Memory B cell (primary cell): ENCODE measurements at regions not wholly inside any gene's neighbourhood (a gene's known extent, or its start where the extent isn't known, plus 50 kb on each side); places are given as distances from the start of the nearest gene placed in this dataset.
"Not testable (repeated sequence)": the region's sequence is repeated elsewhere in the genome, so short reads cannot be mapped to it uniquely, and the experiment has no call there.

ENCODE experiments used
- ATAC-seq: fragments of 150-1000 bp; cut with Tn5 transposase; 2 replicates; pipeline ENCODE4 v1.10.0; 2021; ENCODE audit warnings: low read depth, mild to moderate bottlenecking, moderate library complexity
- DNase-seq, 2 donors: peaks; one replicate each; pipeline ENCODE4 v3.0.0; 2022; ENCODE audit warnings: low spot score in 2 of 2
- H3K27ac Mint-ChIP-seq: one replicate; pipeline ENCODE4 v1.8.0; 2022; ENCODE audit warnings: mild to moderate bottlenecking, moderate library complexity, mixed read lengths
- H3K27me3 Mint-ChIP-seq: one replicate; pipeline ENCODE4 v1.8.0; 2022; ENCODE audit warnings: mixed read lengths
- H3K36me3 Mint-ChIP-seq: one replicate; pipeline ENCODE4 v1.8.0; 2022; ENCODE audit warnings: mild to moderate bottlenecking, mixed read lengths
- H3K4me1 Mint-ChIP-seq: one replicate; pipeline ENCODE4 v1.8.0; 2022; ENCODE audit warnings: mixed read lengths
- H3K4me3 Mint-ChIP-seq: one replicate; pipeline ENCODE4 v1.8.0; 2022; ENCODE audit warnings: mild to moderate bottlenecking, moderate library complexity, mixed read lengths
- H3K9me3 Mint-ChIP-seq: one replicate; pipeline ENCODE4 v1.8.0; 2022; ENCODE audit warnings: mixed read lengths

DNA sequence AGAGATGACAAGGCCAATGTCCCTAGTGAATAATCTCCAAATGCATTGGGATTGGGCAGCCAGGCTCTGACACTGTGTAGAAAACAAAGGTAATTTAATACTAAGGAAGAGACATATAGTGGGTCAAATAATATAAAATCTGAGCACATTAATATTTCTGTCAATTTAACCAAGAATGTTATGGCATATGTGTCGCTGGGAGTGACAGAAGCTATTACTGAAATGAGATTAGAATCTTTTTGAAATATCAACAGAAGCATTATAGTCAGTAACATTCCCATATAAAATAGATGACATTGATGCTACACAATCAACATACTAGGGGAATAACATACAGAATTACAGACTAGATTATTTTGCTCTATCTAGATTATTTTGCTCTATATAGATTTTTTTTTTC, 114.0 kb downstream of the BLID start:
- H3K4me1 Mint-ChIP-seq, result no peaks in the 10 kb centered on the region
- DNase-seq (no peak), ATAC-seq (no peak)
- no peaks in the 10 kb centered on the region for H3K36me3 Mint-ChIP-seq
- H3K4me3 Mint-ChIP-seq, result no peak overlapping the region
- no peaks in the 10 kb centered on the region for H3K9me3 Mint-ChIP-seq
- H3K27me3 Mint-ChIP-seq, result no peaks in the 10 kb centered on the region
- H3K27ac Mint-ChIP-seq, result no peak overlapping the region

DNA sequence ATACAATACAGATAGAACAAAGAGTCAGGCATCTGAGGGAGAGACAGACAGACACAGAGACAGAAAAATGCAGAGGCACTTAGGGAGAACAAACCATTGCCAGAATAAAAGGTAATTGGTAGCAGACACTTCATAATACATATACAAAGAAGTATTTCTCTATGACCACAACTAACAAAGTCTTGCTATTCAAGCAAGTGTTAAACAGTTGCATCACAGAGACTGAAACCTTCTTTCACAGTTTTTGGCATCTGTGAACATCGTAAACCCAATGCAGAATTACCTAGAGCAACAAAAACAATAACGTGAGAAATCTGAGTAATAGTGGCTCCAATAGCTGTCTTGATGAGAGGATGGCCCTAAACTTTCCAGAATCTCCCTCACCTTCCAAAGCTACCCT, 116.4 kb downstream of the BLID start:
- Mint-ChIP-seq H3K36me3 (no peaks in the 10 kb centered on the region), H3K27me3 (no peaks in the 10 kb centered on the region), H3K27ac (no peak overlapping the region), H3K4me1 (no peaks in the 10 kb centered on the region), H3K4me3 (no peak overlapping the region), H3K9me3 (no peaks in the 10 kb centered on the region)
- DNase-seq, result no peak
- ATAC-seq, result no peak

DNA sequence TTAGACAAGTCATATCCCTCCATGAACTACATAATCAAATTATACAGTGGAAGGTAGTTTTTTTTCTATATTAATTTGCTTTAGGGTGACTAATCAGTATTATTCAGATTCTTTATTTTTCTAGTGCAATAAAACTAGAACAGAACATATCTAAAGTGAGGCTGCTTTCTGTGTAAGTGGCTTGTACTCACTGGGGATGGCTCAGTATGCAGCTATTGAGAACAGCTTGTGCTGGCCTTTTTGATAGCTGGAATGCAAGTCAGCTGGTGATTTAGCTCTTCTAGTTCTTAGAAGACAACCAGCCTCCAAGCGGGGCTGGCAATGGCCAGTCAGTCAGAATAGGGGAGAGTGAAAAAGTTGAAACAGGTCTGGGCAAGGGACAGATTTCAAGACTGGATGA, 119.4 kb downstream of the BLID start:
- DNase-seq (no peak), ATAC-seq (no peak)
- peaks cover 2% of the 10 kb centered on the region for H3K9me3 Mint-ChIP-seq
- no peak overlapping the region for H3K4me3 Mint-ChIP-seq
- H3K27ac Mint-ChIP-seq, result no peak overlapping the region
- H3K27me3 Mint-ChIP-seq, result no peaks in the 10 kb centered on the region
- no peaks in the 10 kb centered on the region for H3K36me3 Mint-ChIP-seq
- H3K4me1 Mint-ChIP-seq, result no peaks in the 10 kb centered on the region

DNA sequence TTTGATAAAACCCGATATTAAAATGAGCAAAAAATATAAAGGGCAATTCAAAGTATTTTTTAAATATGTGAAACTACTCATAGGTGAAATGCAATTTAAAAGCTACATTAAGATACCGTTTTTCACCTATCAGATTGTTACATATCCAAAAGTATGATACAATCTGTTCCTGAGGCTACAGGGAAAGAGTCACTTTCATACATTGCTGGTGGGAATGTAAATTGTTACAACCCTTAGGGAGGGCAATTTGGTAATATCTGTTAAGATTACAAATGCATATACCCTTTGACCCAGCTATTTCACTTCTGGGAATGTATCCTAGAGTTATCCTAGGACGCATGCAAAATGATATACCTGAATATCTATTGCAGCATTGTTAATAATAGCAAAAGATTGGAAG, 132.1 kb downstream of the BLID start:
- DNase-seq (no peak), ATAC-seq (no peak)
- no peaks in the 10 kb centered on the region for H3K4me1 Mint-ChIP-seq
- H3K27ac Mint-ChIP-seq, result no peak overlapping the region
- H3K4me3 Mint-ChIP-seq, result no peak overlapping the region
- peaks cover 3% of the 10 kb centered on the region for H3K9me3 Mint-ChIP-seq
- H3K27me3 Mint-ChIP-seq, result no peaks in the 10 kb centered on the region
- no peaks in the 10 kb centered on the region for H3K36me3 Mint-ChIP-seq

DNA sequence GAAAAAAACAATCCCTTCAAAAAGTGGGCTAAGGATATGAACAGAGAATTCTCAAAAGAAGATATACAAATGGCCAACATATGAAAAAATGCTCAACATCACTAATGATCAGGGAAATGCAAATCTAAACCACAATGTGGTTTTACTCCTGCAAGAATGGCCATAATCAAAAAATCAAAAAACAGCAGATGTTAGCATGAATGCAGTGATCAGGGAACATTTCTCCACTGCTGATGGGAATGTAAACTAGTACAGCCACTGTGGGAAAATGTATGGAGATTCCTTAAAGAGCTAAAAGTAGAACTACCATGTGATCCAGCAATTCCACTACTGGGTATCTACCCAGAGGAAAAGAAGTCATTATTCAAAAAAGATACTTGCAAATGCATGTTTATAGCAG, 138.1 kb downstream of the BLID start:
- not testable (repeated sequence) for H3K27me3 Mint-ChIP-seq, H3K27ac Mint-ChIP-seq, ATAC-seq, H3K4me1 Mint-ChIP-seq, H3K4me3 Mint-ChIP-seq, H3K36me3 Mint-ChIP-seq, DNase-seq
- H3K9me3 Mint-ChIP-seq, result peaks cover 11% of the 10 kb centered on the region

DNA sequence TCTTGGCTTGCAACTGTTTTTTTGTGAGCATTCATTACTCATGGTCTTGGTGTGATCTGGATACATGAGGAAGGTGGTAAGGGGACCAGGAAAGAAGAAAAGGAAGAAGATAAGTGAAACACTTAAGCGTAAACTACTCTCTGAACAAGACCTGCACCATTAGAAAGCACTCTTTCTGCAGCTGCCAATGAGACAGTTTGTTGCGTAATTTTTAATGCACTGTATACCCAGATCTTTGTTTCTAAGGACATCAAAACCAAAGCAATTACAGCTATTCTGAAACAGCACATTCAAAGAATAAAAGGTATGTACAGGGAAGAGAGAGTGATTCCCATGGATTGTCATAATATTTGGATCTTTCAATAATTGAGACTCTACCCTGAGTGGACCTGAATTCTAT, 147.4 kb downstream of the BLID start:
- Mint-ChIP-seq H3K4me1 (no peaks in the 10 kb centered on the region), H3K9me3 (no peaks in the 10 kb centered on the region), H3K36me3 (no peaks in the 10 kb centered on the region), H3K4me3 (no peak overlapping the region), H3K27me3 (peaks cover 9% of the 10 kb centered on the region), H3K27ac (no peak overlapping the region)
- ATAC-seq, result no peak
- DNase-seq, result no peak

DNA sequence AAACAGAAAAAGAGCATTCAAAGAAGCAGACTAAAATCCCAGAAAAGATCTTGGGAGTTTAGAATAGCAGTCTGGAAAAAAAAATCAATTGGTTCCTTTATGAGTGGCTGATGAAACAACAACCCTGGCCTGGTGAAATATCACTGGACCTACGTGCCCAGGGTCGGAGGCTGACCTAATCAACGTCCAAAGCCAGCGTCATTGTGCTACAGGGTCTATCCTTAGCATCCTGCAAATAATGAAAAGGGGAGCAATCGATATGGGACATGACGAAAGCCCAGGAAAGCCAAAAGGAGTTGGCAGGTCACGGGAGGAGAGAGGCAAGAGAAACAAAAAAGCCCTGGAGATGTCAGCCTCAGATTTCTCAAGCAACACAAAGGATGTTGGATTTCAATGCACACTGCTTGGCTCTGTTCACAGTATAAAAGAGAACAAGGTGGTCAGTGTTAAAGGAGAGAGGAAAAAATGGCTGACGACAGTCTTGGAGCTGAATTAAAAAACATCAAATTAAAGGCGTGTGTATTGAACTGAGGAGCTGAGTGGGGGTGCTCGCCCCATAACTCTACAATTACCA, 148.8 kb downstream of the BLID start:
- no peaks in the 10 kb centered on the region for H3K4me1 Mint-ChIP-seq
- H3K27ac Mint-ChIP-seq, result no peak overlapping the region
- no peaks in the 10 kb centered on the region for H3K9me3 Mint-ChIP-seq
- H3K4me3 Mint-ChIP-seq, result no peak overlapping the region
- H3K36me3 Mint-ChIP-seq, result no peaks in the 10 kb centered on the region
- no peak for ATAC-seq
- no peak for DNase-seq
- H3K27me3 Mint-ChIP-seq, result peaks cover 11% of the 10 kb centered on the region

DNA sequence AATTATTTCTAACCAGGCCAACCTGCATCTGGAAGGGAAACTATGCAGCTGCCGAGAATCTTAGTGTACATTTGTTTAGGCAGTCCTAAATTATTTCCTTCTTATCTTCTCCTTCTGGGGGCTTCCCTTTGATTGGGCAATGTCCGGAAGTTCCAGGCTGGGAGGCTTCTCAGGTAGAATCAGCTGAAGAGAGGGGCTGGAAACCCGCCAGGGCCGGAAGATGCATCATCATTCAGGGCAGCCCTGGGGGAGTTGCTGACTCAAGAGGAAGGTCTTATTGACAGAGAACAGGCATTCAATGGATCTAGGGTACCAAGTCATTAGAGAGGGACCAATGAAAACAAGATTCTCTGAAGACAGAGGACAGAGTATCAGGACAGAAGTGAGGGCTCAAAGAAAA, 150.7 kb downstream of the BLID start:
- no peak overlapping the region for H3K4me3 Mint-ChIP-seq
- no peak for DNase-seq
- no peaks in the 10 kb centered on the region for H3K9me3 Mint-ChIP-seq
- no peak overlapping the region for H3K27ac Mint-ChIP-seq
- H3K27me3 Mint-ChIP-seq, result peaks cover 11% of the 10 kb centered on the region
- no peak for ATAC-seq
- H3K36me3 Mint-ChIP-seq, result no peaks in the 10 kb centered on the region
- no peaks in the 10 kb centered on the region for H3K4me1 Mint-ChIP-seq

DNA sequence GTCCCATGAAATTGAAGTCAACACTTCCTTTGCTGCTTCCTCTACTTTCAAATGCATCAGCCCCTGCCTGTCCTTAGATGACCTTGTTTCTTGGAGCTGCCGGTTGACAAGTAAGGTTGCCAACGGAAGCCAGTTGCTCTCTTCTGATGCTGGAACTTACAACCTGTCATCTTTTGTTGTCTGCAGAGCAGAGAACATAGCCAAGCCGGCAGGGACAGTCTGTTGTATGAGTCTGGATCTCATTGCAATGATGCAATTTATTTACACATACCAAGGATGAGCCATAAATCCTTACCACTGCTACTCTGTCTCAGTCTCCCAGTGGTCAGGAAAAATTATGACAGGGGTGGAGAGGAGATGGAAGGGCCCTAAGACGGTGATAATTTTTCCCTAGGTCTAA, 151.4 kb downstream of the BLID start:
- H3K36me3 Mint-ChIP-seq, result no peaks in the 10 kb centered on the region
- ATAC-seq (no peak), DNase-seq (no peak)
- no peaks in the 10 kb centered on the region for H3K9me3 Mint-ChIP-seq
- H3K27me3 Mint-ChIP-seq, result peaks cover 11% of the 10 kb centered on the region
- no peak overlapping the region for H3K4me3 Mint-ChIP-seq
- no peaks in the 10 kb centered on the region for H3K4me1 Mint-ChIP-seq
- no peak overlapping the region for H3K27ac Mint-ChIP-seq

DNA sequence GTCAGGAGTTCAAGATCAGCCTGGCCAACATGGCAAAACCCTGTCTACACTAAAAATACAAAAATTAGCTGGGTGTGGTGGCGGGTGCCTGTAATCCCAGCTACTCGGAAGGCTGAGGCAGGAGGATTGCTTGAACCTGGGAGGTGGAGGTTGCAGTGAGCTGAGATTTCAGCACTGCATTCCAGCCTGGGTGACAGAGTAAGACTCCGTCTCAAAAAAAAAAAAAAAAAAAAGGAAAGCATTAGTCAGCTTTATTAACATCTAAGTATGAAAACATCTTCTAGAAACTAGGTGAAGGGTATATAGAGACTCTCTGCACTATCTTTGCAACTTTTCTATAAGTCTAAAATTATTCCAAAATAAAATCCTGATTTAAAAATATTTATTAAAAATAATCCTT, 152.2 kb downstream of the BLID start:
- peaks cover 11% of the 10 kb centered on the region for H3K27me3 Mint-ChIP-seq
- not testable (repeated sequence) for H3K4me3 Mint-ChIP-seq, H3K27ac Mint-ChIP-seq, H3K36me3 Mint-ChIP-seq, H3K9me3 Mint-ChIP-seq, H3K4me1 Mint-ChIP-seq, ATAC-seq, DNase-seq

DNA sequence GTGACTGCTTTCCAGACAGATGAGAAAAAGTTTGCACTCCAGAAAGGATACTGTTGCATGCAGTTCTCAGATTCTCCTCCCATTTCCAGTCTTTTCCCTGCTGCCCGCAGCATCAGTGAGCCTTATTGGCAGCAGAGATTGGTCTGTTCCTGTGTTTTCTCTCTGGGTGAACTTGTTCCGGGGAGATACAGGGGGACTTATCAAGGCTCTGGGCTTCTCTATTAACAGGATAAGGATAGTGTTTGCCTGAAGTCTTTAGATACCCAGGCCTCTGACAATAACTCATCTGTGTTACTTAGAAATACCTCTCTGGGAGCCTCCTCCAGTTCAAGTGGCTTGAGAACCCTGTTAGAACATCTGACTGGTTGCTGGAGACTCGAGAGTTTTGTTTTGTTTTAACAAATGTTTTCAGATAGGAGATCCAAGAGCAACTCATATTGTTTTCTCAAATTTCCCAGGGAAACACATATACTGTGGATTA, 154.7 kb downstream of the BLID start:
- H3K27me3 Mint-ChIP-seq, result peaks cover 8% of the 10 kb centered on the region
- peaks cover 4% of the 10 kb centered on the region for H3K9me3 Mint-ChIP-seq
- H3K27ac Mint-ChIP-seq, result no peak overlapping the region
- H3K4me3 Mint-ChIP-seq, result no peak overlapping the region
- no peaks in the 10 kb centered on the region for H3K4me1 Mint-ChIP-seq
- no peak for ATAC-seq
- no peak for DNase-seq
- no peaks in the 10 kb centered on the region for H3K36me3 Mint-ChIP-seq

DNA sequence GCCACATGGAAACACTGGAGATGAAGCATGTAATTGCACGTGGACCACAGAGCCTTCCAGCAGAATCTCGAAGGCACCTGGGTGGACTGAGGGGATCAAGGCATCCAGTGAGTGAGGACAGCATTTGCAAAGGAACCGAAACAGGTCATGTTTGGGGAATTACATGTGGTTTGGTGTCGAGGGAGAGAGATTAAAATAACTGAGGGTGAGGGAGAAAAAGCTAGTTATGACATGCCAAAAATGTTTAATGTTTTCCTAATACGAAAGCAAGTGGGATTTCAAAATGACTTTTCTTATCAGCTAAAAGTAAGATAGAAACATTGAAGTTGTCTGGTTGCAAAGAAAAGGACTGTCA, 157.1 kb downstream of the BLID start:
- ATAC-seq (no peak), DNase-seq (no peak)
- Mint-ChIP-seq H3K9me3 (peaks cover 4% of the 10 kb centered on the region), H3K4me3 (no peak overlapping the region), H3K4me1 (no peaks in the 10 kb centered on the region), H3K27ac (no peak overlapping the region), H3K36me3 (no peaks in the 10 kb centered on the region), H3K27me3 (peaks cover 9% of the 10 kb centered on the region)

DNA sequence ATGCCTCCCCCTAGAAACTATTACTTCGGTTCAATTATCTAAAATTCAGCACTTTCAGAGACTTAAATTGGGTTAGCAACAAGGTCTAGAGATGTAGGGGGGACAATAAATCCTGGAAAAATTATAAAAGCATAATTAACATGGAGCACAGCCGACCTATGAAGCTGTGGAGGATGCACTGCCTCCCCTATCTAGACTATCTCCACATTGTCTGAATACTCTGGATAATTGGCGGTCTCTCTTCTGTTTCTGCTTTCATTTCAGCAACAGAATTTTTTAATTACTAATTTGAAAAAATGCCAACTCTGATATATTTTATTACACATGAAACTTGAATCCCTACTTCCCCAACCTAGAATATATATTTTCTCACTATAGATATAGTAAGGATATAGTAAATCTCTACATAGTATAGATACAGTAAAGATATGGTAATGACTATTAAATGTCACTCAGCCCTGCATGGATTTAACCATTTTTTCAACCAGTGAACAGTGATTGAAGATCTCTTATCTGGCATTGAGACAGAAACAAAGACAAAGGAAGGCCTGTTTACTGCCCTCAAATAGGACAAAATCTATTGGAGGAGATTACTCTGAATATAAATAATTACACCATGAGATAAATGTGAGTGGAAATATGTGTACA, 157.6 kb downstream of the BLID start:
- Mint-ChIP-seq H3K9me3 (peaks cover 4% of the 10 kb centered on the region), H3K4me3 (no peak overlapping the region), H3K27me3 (peaks cover 9% of the 10 kb centered on the region), H3K27ac (no peak overlapping the region), H3K4me1 (no peaks in the 10 kb centered on the region), H3K36me3 (no peaks in the 10 kb centered on the region)
- ATAC-seq (no peak), DNase-seq (no peak)

DNA sequence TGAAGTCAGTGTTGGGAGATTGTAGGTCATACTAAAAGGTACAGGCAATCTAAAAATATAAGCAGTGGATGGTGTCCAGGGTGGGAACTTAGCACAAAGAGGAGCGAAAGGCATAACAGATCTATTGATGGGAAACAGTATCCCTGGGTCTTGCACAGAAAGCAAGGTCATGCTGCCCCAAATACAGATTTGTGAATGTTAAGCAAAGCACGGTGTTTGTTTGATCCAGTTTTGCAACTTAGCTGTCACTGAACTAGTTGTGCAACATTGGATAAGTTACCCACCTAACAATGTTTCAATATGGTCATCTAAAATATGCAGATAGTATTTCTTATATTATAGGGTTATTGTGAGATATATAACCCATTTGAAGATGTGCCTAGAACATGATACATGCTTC, 162.9 kb downstream of the BLID start:
- Mint-ChIP-seq H3K4me1 (no peaks in the 10 kb centered on the region), H3K27ac (no peak overlapping the region), H3K36me3 (no peaks in the 10 kb centered on the region), H3K27me3 (peaks cover 7% of the 10 kb centered on the region), H3K4me3 (no peak overlapping the region), H3K9me3 (peaks cover 4% of the 10 kb centered on the region)
- ATAC-seq, result no peak
- DNase-seq, result no peak

DNA sequence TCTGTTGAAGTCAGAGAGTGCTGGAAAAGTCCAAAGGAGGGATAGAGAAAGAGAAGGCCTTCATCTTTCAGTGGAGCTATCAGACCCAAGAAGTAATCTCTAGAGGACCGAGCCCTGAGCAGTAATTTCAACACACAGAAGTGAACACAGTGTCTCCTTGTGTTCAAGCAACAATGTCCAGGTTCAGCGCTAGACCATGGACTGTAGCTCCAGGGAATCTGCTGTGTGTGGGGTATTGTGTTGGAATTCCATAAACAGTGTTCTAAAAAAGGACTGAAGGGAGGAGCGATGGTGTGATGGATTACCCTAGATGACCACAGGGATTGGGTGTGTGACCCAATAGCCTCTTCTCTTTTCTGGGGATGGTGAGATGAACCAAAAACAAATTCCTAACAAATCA, 165.9 kb downstream of the BLID start:
- H3K27me3 Mint-ChIP-seq, result no peaks in the 10 kb centered on the region
- H3K4me3 Mint-ChIP-seq, result no peak overlapping the region
- H3K4me1 Mint-ChIP-seq, result no peaks in the 10 kb centered on the region

More for the DNA sequence above, 165.9 kb downstream of the BLID start:
- no peak overlapping the region for H3K27ac Mint-ChIP-seq
- no peaks in the 10 kb centered on the region for H3K36me3 Mint-ChIP-seq
- no peak for DNase-seq
- no peaks in the 10 kb centered on the region for H3K9me3 Mint-ChIP-seq
- no peak for ATAC-seq
